Mesenchymal stem cell (in vitro differentiated cells and primary cell): ENCODE measurements at regions not wholly inside any gene's neighbourhood (a gene's known extent, or its start where the extent isn't known, plus 50 kb on each side); places are given as distances from the start of the nearest gene placed in this dataset.

Source experiments
- DNase-seq: peaks from one replicate; pipeline ENCODE4 v3.0.0-alpha.2; 2013
- H2AFZ ChIP-seq: one replicate; pipeline ENCODE4 v1.6.1; 2013; ENCODE audit warnings: low read depth, mild to moderate bottlenecking, control low read depth, inconsistent platforms, low read length, moderate library complexity
- H2AK5ac ChIP-seq: 2 replicates; pipeline ENCODE4 v1.6.1; 2013; ENCODE audit warnings: low read length, moderate library complexity, mild to moderate bottlenecking, inconsistent platforms; ENCODE audit not compliant: severe bottlenecking
- H2BK120ac ChIP-seq: one replicate; pipeline ENCODE4 v1.6.1; 2013; ENCODE audit warnings: low read depth, mild to moderate bottlenecking, inconsistent platforms, low read length, moderate library complexity
- H2BK12ac ChIP-seq, 2 experiments: one replicate each; pipeline ENCODE4 v1.6.1; 2013; ENCODE audit warnings: inconsistent platforms in 2 of 2, low read length in 2 of 2, mild to moderate bottlenecking in 2 of 2, moderate library complexity in 2 of 2, control low read depth in 1 of 2
- H2BK15ac ChIP-seq: one replicate; pipeline ENCODE4 v1.6.1; 2013; ENCODE audit warnings: mild to moderate bottlenecking, low read depth, inconsistent platforms; ENCODE audit not compliant: poor library complexity, severe bottlenecking
- H2BK5ac ChIP-seq: 2 replicates; pipeline ENCODE4 v1.6.1; 2013; ENCODE audit warnings: low read depth, mild to moderate bottlenecking, low read length, control low read depth, inconsistent platforms; ENCODE audit not compliant: poor library complexity, severe bottlenecking
- H3K14ac ChIP-seq, 2 experiments: one replicate each; pipeline ENCODE4 v1.6.1; 2013; ENCODE audit warnings: inconsistent platforms in 2 of 2, low read length in 2 of 2, control low read depth in 1 of 2, mild to moderate bottlenecking in 1 of 2, moderate library complexity in 1 of 2
- H3K18ac ChIP-seq, 2 experiments: one replicate each; pipeline ENCODE4 v1.6.1; 2013; ENCODE audit warnings: inconsistent platforms in 2 of 2, low read length in 2 of 2, control low read depth in 1 of 2, low read depth in 1 of 2, mild to moderate bottlenecking in 1 of 2
- H3K23ac ChIP-seq, 2 experiments: one replicate each; pipeline ENCODE4 v1.6.1; 2013; ENCODE audit warnings: inconsistent platforms in 2 of 2, low read length in 2 of 2, mild to moderate bottlenecking in 2 of 2, moderate library complexity in 2 of 2, control low read depth in 1 of 2
- H3K27ac ChIP-seq: 2 replicates; pipeline ENCODE4 v1.5.1; 2013; ENCODE audit warnings: mild to moderate bottlenecking, moderate library complexity, low read length, control low read depth, inconsistent platforms; ENCODE audit not compliant: poor library complexity, severe bottlenecking
- H3K27me3 ChIP-seq, 2 experiments: 2 replicates each; pipeline versions ENCODE4 v1.6.1 to v1.7.0; 2013; ENCODE audit warnings: low read length in 2 of 2, mild to moderate bottlenecking in 2 of 2, moderate library complexity in 2 of 2, control low read depth in 1 of 2, inconsistent platforms in 1 of 2; ENCODE audit not compliant: control insufficient read depth in 1 of 2, insufficient read depth in 1 of 2
- H3K36me3 ChIP-seq, 2 experiments: 2 replicates each; pipeline versions ENCODE4 v1.6.1 to v1.7.0; 2013; ENCODE audit warnings: low read length in 2 of 2, control low read depth in 1 of 2, inconsistent platforms in 1 of 2, low read depth in 1 of 2, mild to moderate bottlenecking in 1 of 2; ENCODE audit not compliant: insufficient read depth in 2 of 2, control insufficient read depth in 1 of 2
- H3K4ac ChIP-seq, 2 experiments: one replicate each; pipeline ENCODE4 v1.6.1; 2013; ENCODE audit warnings: inconsistent platforms in 2 of 2, low read length in 2 of 2, mild to moderate bottlenecking in 2 of 2, moderate library complexity in 2 of 2, control low read depth in 1 of 2, low read depth in 1 of 2
- H3K4me1 ChIP-seq: 2 replicates; pipeline ENCODE4 v1.6.1; 2013; ENCODE audit warnings: low read depth, low read length, control low read depth; ENCODE audit not compliant: control insufficient read depth, insufficient read depth
- H3K4me2 ChIP-seq: 2 replicates; pipeline ENCODE4 v1.6.1; 2013; ENCODE audit warnings: low read length, mild to moderate bottlenecking, inconsistent platforms; ENCODE audit not compliant: poor library complexity, severe bottlenecking
- H3K4me3 ChIP-seq, 2 experiments: 2 replicates each; pipeline versions ENCODE4 v1.5.1 to v1.7.0; 2013; ENCODE audit warnings: low read length in 2 of 2, mild to moderate bottlenecking in 2 of 2, control low read depth in 1 of 2, low read depth in 1 of 2; ENCODE audit not compliant: insufficient read depth in 1 of 2
- H3K79me1 ChIP-seq: replicated peaks from 2 replicates; pipeline ENCODE4 v1.6.1; 2013; ENCODE audit warnings: mild to moderate bottlenecking, control low read depth, low read length, inconsistent platforms; ENCODE audit not compliant: poor library complexity, severe bottlenecking
- H3K9ac ChIP-seq: 2 replicates; pipeline ENCODE4 v1.7.0; 2013; ENCODE audit warnings: mild to moderate bottlenecking, low read length, moderate library complexity
- H3K9me3 ChIP-seq: 2 replicates; pipeline ENCODE4 v1.7.0; 2013; ENCODE audit warnings: mild to moderate bottlenecking, low read length; ENCODE audit not compliant: control insufficient read depth
- H4K8ac ChIP-seq: one replicate; pipeline ENCODE4 v1.6.1; 2013; ENCODE audit warnings: inconsistent platforms, mild to moderate bottlenecking, low read length, moderate library complexity
- H4K91ac ChIP-seq: one replicate; pipeline ENCODE4 v1.6.1; 2013; ENCODE audit warnings: mild to moderate bottlenecking, low read length, inconsistent platforms
- WGBS: methylation state at CpG from one replicate; pipeline ENCODE4 v1.1.7; 2013; ENCODE audit warnings: mixed read lengths; 5-methylcytosine and 5-hydroxymethylcytosine counted together

DNA sequence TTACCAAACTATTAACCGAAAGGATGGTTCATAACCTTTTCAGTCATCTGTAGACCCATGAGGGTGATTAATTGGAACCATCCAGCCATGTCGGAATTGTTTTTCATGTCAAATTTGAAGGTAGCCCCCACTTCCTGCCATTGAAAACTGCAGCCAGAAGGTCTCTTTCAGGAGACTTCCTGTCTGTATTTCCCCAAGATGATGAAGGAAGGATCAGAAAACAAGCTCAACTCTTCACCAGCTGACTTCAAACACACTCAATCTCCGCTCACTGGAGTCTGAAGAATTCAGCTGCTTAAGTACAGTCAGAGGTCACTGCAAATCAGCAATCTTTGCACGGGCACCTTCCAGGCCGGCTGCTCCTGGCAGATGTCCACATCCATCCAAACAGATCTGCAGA, 291.7 kb upstream of the NPVF start:
- Histone ChIP-seq H3K23ac (no peak overlapping the region), H4K8ac (no peak overlapping the region), H2AK5ac (no peak overlapping the region), H4K91ac (no peak overlapping the region), H3K79me1 (no peaks in the 10 kb centered on the region), H3K9me3 (no peaks in the 10 kb centered on the region), H2BK5ac (no peak overlapping the region), H3K9ac (no peak overlapping the region), H3K14ac (no peak overlapping the region), H3K4me2 (no peak overlapping the region), H2AFZ (no peak overlapping the region), H3K4me1 (no peaks in the 10 kb centered on the region), H3K4me3 (no peak overlapping the region), H2BK120ac (no peak overlapping the region), H3K36me3 (no peaks in the 10 kb centered on the region), H3K27me3 (peaks cover 4 to 7% of the 10 kb centered on the region in 2 experiments), H2BK12ac (no peak overlapping the region), H3K27ac (no peak overlapping the region), H3K18ac (no peak overlapping the region), H3K4ac (no peak overlapping the region), H2BK15ac (no peak overlapping the region)
- DNase-seq, result no peak
- 68% methylated on average over 5 of the region's 5 CpGs for WGBS

- H3K9ac ChIP-seq, result no peak overlapping the region
- no peak overlapping the region for H2BK5ac ChIP-seq
- H3K9me3 ChIP-seq, result no peaks in the 10 kb centered on the region
- DNase-seq, result no peak
- H3K4me3 ChIP-seq, result no peak overlapping the region
- H4K8ac ChIP-seq, result no peak overlapping the region
- H3K4me2 ChIP-seq, result no peak overlapping the region
- H3K14ac ChIP-seq, result no peak overlapping the region
- 93% methylated on average over 6 of the region's 6 CpGs for WGBS
- no peak overlapping the region for H3K4ac ChIP-seq
- no peak overlapping the region for H3K27ac ChIP-seq
- no peaks in the 10 kb centered on the region for H3K79me1 ChIP-seq
- H3K23ac ChIP-seq, result no peak overlapping the region
- H2BK12ac ChIP-seq, result no peak overlapping the region
- no peaks in the 10 kb centered on the region for H3K4me1 ChIP-seq
- no peak overlapping the region for H2BK120ac ChIP-seq
- H2AFZ ChIP-seq, result no peak overlapping the region
- H2BK15ac ChIP-seq, result no peak overlapping the region
- H4K91ac ChIP-seq, result no peak overlapping the region
- H3K36me3 ChIP-seq, result no peaks in the 10 kb centered on the region
- H3K18ac ChIP-seq, result no peak overlapping the region
- peaks cover 7 to 10% of the 10 kb centered on the region in 2 experiments for H3K27me3 ChIP-seq
- no peak overlapping the region for H2AK5ac ChIP-seq
Measured at GRCh38 chr7:25520516-25520915, 292.2 kb upstream of the NPVF start.

- WGBS, result 90% methylated on average over 6 of the region's 6 CpGs
- no peak overlapping the region for H2BK120ac ChIP-seq
- H3K36me3 ChIP-seq, result no peaks in the 10 kb centered on the region
- no peak overlapping the region for H3K23ac ChIP-seq
- H2BK15ac ChIP-seq, result no peak overlapping the region
- H2BK12ac ChIP-seq, result no peak overlapping the region
- H2BK5ac ChIP-seq, result no peak overlapping the region
- H3K14ac ChIP-seq, result no peak overlapping the region
- no peak overlapping the region for H3K4me2 ChIP-seq
- no peak overlapping the region for H3K9ac ChIP-seq
- no peak overlapping the region for H2AK5ac ChIP-seq
- H3K18ac ChIP-seq, result no peak overlapping the region
- H4K8ac ChIP-seq, result no peak overlapping the region
- H3K4me3 ChIP-seq, result no peak overlapping the region
- H3K4ac ChIP-seq, result no peak overlapping the region
- no peak for DNase-seq
- no peak overlapping the region for H3K27ac ChIP-seq
- H2AFZ ChIP-seq, result no peak overlapping the region
- H3K4me1 ChIP-seq, result no peaks in the 10 kb centered on the region
- H4K91ac ChIP-seq, result peak overlapping the region; percentile 30
- H3K79me1 ChIP-seq, result no peaks in the 10 kb centered on the region
- peaks cover 10 to 12% of the 10 kb centered on the region in 2 experiments for H3K27me3 ChIP-seq
- no peaks in the 10 kb centered on the region for H3K9me3 ChIP-seq
Measured at GRCh38 chr7:25521236-25521635, 292.9 kb upstream of the NPVF start.

DNA sequence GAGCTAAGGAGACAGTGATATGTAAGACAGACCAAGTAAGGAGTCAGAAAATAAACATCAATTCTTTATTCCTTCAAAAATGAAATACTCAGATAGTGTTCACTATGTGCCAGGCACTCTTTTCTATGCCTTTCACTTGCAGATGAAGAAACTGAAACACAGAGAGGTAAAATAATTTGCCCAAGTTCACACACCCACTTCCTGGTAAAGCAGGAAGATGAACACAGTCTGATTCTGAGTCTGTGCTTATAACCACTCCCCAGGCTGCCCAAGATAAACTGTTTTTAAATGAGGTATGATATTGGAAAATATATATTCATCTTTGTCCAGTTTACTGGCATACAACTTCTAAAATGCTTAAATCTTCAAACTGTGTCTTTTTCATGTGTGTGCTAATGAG, 294.4 kb upstream of the NPVF start:
- no peak overlapping the region for H2AK5ac ChIP-seq
- no peak overlapping the region for H2BK5ac ChIP-seq
- H2BK15ac ChIP-seq, result no peak overlapping the region
- no peak overlapping the region for H3K18ac ChIP-seq
- no peak overlapping the region for H3K14ac ChIP-seq
- H3K27me3 ChIP-seq, result peaks cover 12 to 18% of the 10 kb centered on the region in 2 experiments
- H3K23ac ChIP-seq, result no peak overlapping the region
- H4K8ac ChIP-seq, result no peak overlapping the region
- H3K9ac ChIP-seq, result no peak overlapping the region
- no peak overlapping the region for H4K91ac ChIP-seq
- H2AFZ ChIP-seq, result no peak overlapping the region
- no peak for DNase-seq
- H3K4me1 ChIP-seq, result no peaks in the 10 kb centered on the region
- H3K4ac ChIP-seq, result no peak overlapping the region
- H3K27ac ChIP-seq, result no peak overlapping the region
- H3K36me3 ChIP-seq, result no peaks in the 10 kb centered on the region
- H3K4me2 ChIP-seq, result no peak overlapping the region
- no peaks in the 10 kb centered on the region for H3K79me1 ChIP-seq
- H2BK120ac ChIP-seq, result no peak overlapping the region
- no peak overlapping the region for H3K4me3 ChIP-seq
- no peak overlapping the region for H2BK12ac ChIP-seq
- H3K9me3 ChIP-seq, result no peaks in the 10 kb centered on the region
